ENCODE measurements at regions not wholly inside any gene's neighbourhood (a gene's known extent, or its start where the extent isn't known, plus 50 kb on each side); places are given as distances from the start of the nearest gene placed in this dataset.
A peak's percentile ranks its signal among the peaks of the same experiment; 100 is the strongest.
"Not testable (repeated sequence)": the region's sequence is repeated elsewhere in the genome, so short reads cannot be mapped to it uniquely, and the experiment has no call there.

DNA sequence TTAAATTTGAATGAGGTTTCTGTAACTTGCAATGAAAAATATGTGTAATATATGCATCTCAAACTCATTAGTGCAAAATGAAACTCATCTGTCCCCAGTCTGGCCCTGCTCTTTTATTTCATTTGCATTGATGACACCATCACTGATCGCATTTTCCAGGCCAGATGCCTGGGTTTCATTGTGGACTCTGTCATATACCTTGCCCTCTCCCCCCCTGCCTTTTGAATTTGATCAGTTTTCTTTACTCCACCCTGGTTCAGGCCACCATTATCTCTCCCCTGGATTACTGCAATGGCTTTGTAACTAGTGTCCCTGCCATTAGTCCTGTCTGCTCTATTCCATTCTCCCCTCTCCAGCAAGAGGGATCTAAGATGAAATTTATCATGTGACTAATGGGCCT is 360.6 kb upstream of the C11orf87 start:
- DNase-seq, result no peak
- Histone ChIP-seq H3K27ac (no peak overlapping the region), H3K9me3 (no peaks in the 10 kb centered on the region), H3K36me3 (no peaks in the 10 kb centered on the region), H3K4me1 (no peaks in the 10 kb centered on the region), H3K4me3 (no peak overlapping the region), H3K27me3 (no peaks in the 10 kb centered on the region)
- TF ChIP-seq CTCF (IDR thresholded peaks at IDR 0.05), result no peak
- intact Hi-C loops (cut with DNase I; ENCODE audit: low total_unique reads), result no loop called here

- no peak overlapping the region for H3K27ac ChIP-seq
- intact Hi-C loops (cut with DNase I; ENCODE audit: low total_unique reads), result no loop called here
- no peaks in the 10 kb centered on the region for H3K4me1 ChIP-seq
- H3K27me3 ChIP-seq, result no peaks in the 10 kb centered on the region
- TF ChIP-seq CTCF (IDR thresholded peaks at IDR 0.05), result no peak
- H3K4me3 ChIP-seq, result no peak overlapping the region
- H3K9me3 ChIP-seq, result no peaks in the 10 kb centered on the region
- no peaks in the 10 kb centered on the region for H3K36me3 ChIP-seq
- DNase-seq, result no peak
These were observed 359.5 kb upstream of the C11orf87 start for GRCh38 chr11:109062445-109062844.

- Histone ChIP-seq H3K27ac (no peak overlapping the region), H3K4me1 (no peaks in the 10 kb centered on the region), H3K9me3 (no peaks in the 10 kb centered on the region), H3K36me3 (no peaks in the 10 kb centered on the region), H3K4me3 (no peak overlapping the region), H3K27me3 (no peaks in the 10 kb centered on the region)
- intact Hi-C loops (cut with DNase I; ENCODE audit: low total_unique reads), result no loop called here
- DNase-seq, result no peak
- no peak for TF ChIP-seq CTCF (IDR thresholded peaks at IDR 0.05)
These were observed 359.1 kb upstream of the C11orf87 start for GRCh38 chr11:109062871-109063270.

- H3K4me3 ChIP-seq; H3K27me3 ChIP-seq; DNase-seq; H3K27ac ChIP-seq; H3K9me3 ChIP-seq; H3K4me1 ChIP-seq; intact Hi-C loops (cut with DNase I; ENCODE audit: low total_unique reads); H3K36me3 ChIP-seq: not testable (repeated sequence)
These were observed 357.2 kb upstream of the C11orf87 start for GRCh38 chr11:109064618-109065311.

DNA sequence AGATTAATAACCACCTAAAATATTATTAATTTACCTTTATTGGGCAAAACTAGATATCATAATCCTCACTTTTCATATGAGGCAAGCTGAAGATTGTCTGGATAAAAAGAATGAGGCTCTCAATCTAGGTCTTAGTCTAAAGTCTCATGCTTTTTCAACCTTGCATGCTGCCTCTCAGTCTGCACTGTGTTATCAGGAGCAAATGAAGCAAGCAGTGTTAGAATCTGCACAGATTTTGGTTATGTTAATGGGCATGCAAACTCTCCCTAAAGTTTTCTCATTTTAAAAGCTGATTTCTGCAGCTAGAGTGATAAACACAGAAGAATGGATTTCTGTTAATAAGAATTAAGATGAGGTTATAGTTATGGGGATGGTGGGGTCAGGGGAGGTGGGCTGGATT is 350.7 kb upstream of the C11orf87 start:
- Histone ChIP-seq H3K27ac (no peak overlapping the region), H3K27me3 (no peaks in the 10 kb centered on the region), H3K36me3 (no peaks in the 10 kb centered on the region), H3K4me3 (no peak overlapping the region), H3K4me1 (peaks cover 0 to 15% (median 11%) of the 10 kb centered on the region in 4 donors), H3K9me3 (peaks cover 0 to 4% (median 0%) of the 10 kb centered on the region in 3 donors)
- DNase-seq, result no peak
- TF ChIP-seq CTCF (IDR thresholded peaks at IDR 0.05), result no peak
- intact Hi-C loops (cut with DNase I; ENCODE audit: low total_unique reads), result no loop called here

- H3K36me3 ChIP-seq, result no peaks in the 10 kb centered on the region
- DNase-seq, result peak in 1 of 2 donors; percentile 23
- no peak overlapping the region for H3K4me3 ChIP-seq
- no peak for TF ChIP-seq CTCF (IDR thresholded peaks at IDR 0.05)
- peak overlapping the region in 1 of 2 donors; percentile 35 for H3K27ac ChIP-seq
- intact Hi-C loops (cut with DNase I; ENCODE audit: low total_unique reads), result no loop called here
- H3K9me3 ChIP-seq, result peaks cover 0 to 4% (median 0%) of the 10 kb centered on the region in 3 donors
- no peaks in the 10 kb centered on the region for H3K27me3 ChIP-seq
- H3K4me1 ChIP-seq, result peaks cover 0 to 15% (median 11%) of the 10 kb centered on the region in 4 donors
These were observed 350.1 kb upstream of the C11orf87 start for GRCh38 chr11:109071712-109072524.

All from tibial artery (tissue), 4 donors.